MM.1S (cell line): ENCODE measurements at regions not wholly inside any gene's neighbourhood (a gene's known extent, or its start where the extent isn't known, plus 50 kb on each side); places are given as distances from the start of the nearest gene placed in this dataset.

Source experiments
- EZH2 ChIP-seq: fragments of 300-600 bp; sonication (generic); optimal IDR thresholded peaks from 2 replicates; pipeline ENCODE3; 2017; ENCODE audit warnings: low read depth, mild to moderate bottlenecking, antibody characterized with exemption, low read length, mixed read lengths
- EZH2phosphoT487 ChIP-seq: fragments of 300-600 bp; sonication (generic); IDR thresholded peaks from 2 replicates; pipeline ENCODE4 v1.6.1; 2018; ENCODE audit warnings: antibody characterized with exemption, low read length
- TF ChIP-seq, protein P1 (sequence below): fragments of 300-600 bp; sonication (generic); IDR thresholded peaks from 2 replicates; pipeline ENCODE4 v1.5.1; 2016; ENCODE audit warnings: antibody characterized with exemption, low read length, mixed read lengths

DNA sequence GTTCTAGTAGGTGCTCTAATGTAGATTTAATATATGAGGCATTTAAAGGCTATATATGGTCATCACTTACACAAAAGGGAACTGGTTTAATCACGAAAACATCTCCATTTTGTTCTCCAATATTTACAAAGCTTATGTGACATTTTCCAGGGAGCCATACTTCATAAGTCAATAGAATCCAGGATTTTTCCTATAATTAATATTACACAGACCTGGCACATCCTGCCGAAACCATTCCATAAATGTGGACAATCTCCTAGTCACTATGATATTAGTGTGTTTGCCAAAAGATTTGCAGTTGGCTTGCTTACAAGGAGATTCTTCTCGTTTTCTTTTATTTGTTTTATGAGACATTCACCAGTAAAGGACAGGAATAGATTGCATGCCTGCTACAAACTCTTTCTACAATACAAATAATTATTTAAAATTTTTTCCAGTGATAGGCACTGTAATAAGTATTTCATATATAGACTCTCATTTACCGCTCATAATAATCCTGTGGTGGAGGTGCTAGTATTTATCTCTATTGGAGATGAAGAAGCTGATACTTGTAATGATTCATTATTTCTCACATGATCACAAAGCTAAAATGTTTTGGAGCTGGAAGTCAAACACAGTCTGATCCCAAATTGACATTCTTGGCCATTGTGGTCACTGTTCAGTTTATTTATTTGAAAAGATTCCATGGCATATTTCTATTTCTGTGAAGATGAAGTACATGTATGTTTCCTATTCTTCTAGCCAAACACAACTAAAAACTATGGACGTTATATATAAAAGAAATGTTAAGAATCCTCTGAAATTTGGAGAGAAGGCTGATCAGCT, 597.0 kb downstream of the HTR1B start:
- TF ChIP-seq, protein P1, sequence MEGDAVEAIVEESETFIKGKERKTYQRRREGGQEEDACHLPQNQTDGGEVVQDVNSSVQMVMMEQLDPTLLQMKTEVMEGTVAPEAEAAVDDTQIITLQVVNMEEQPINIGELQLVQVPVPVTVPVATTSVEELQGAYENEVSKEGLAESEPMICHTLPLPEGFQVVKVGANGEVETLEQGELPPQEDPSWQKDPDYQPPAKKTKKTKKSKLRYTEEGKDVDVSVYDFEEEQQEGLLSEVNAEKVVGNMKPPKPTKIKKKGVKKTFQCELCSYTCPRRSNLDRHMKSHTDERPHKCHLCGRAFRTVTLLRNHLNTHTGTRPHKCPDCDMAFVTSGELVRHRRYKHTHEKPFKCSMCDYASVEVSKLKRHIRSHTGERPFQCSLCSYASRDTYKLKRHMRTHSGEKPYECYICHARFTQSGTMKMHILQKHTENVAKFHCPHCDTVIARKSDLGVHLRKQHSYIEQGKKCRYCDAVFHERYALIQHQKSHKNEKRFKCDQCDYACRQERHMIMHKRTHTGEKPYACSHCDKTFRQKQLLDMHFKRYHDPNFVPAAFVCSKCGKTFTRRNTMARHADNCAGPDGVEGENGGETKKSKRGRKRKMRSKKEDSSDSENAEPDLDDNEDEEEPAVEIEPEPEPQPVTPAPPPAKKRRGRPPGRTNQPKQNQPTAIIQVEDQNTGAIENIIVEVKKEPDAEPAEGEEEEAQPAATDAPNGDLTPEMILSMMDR: no peak
- TF ChIP-seq EZH2 (no peak), EZH2phosphoT487 (no peak)
